ENCODE measurements at regions not wholly inside any gene's neighbourhood (a gene's known extent, or its start where the extent isn't known, plus 50 kb on each side); places are given as distances from the start of the nearest gene placed in this dataset.
"Not testable (repeated sequence)": the region's sequence is repeated elsewhere in the genome, so short reads cannot be mapped to it uniquely, and the experiment has no call there.

DNA sequence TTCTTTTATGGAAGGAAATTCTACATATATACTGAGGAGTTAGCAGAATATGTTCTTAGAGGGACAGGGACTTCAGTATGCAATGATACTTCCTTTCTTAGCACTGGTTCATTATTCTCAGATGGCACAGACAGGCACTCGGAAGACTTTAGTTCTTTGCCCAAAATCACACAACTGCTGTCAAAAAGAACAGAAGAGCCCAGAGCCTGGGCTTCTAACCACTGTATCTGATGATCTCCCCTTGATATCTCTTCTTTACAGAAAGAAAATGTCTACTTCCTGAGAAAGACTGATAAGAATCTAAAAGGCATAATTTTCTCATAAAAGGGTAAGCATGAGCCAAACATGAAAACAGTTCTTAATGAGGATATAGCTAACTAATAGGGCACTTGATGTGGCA lies 2034.2 kb upstream of the PRR20A start:
- Histone ChIP-seq H3K36me3 (no peaks in the 10 kb centered on the region), H3K27me3 (no peaks in the 10 kb centered on the region), H3K9me3 (no peaks in the 10 kb centered on the region), H3K4me3 (no peak overlapping the region), H3K27ac (no peak overlapping the region), H3K4me1 (no peaks in the 10 kb centered on the region)
- no peak for TF ChIP-seq CTCF (IDR thresholded peaks at IDR 0.05)
- DNase-seq: no peak
- ATAC-seq: no peak
- intact Hi-C loops (cut with DNase I): no loop called here

DNA sequence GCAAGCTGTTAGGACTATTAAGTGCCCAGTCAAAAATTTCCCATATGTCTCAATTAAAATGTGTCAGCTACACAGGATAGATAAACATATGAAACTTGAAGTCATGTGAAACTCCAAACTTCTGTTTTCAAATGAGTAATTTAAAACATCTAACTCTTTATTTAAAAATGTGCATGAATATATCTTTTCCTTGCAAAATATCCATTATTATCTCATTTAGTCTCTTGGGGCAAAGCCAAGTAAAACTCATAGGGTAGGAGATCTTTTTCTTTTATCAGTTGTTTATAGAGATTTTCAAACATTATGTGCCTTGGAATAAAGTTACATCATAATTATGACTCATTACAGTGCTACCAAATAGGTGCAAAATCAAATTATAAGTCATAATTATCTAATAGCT lies 2020.1 kb upstream of the PRR20A start:
- Histone ChIP-seq H3K4me1 (no peaks in the 10 kb centered on the region), H3K36me3 (no peaks in the 10 kb centered on the region), H3K9me3 (no peaks in the 10 kb centered on the region), H3K27ac (no peak overlapping the region), H3K4me3 (no peak overlapping the region), H3K27me3 (no peaks in the 10 kb centered on the region)
- TF ChIP-seq CTCF (IDR thresholded peaks at IDR 0.05): no peak
- intact Hi-C loops (cut with DNase I): no loop called here
- DNase-seq (no peak), ATAC-seq (no peak)

GRCh38 chr13:55155046-55155445 lies 1985.7 kb upstream of the PRR20A start:
- no peak for ATAC-seq

GRCh38 chr13:55159765-55160164 lies 1981.0 kb upstream of the PRR20A start:
- no peak overlapping the region for H3K4me3 ChIP-seq
- ATAC-seq (no peak), DNase-seq (no peak)
- no peaks in the 10 kb centered on the region for H3K36me3 ChIP-seq
- intact Hi-C loops (cut with DNase I): no loop called here
- no peaks in the 10 kb centered on the region for H3K9me3 ChIP-seq
- H3K27me3 ChIP-seq: no peaks in the 10 kb centered on the region
- no peak overlapping the region for H3K27ac ChIP-seq
- no peak for TF ChIP-seq CTCF (IDR thresholded peaks at IDR 0.05)
- no peaks in the 10 kb centered on the region for H3K4me1 ChIP-seq

More at GRCh38 chr13:55155046-55155445, 1985.7 kb upstream of the PRR20A start:
- intact Hi-C loops (cut with DNase I): no loop called here
- Histone ChIP-seq H3K27ac (no peak overlapping the region), H3K4me3 (no peak overlapping the region), H3K36me3 (no peaks in the 10 kb centered on the region), H3K9me3 (no peaks in the 10 kb centered on the region), H3K4me1 (no peaks in the 10 kb centered on the region), H3K27me3 (no peaks in the 10 kb centered on the region)
- no peak for DNase-seq
- no peak for TF ChIP-seq CTCF (IDR thresholded peaks at IDR 0.05)

- Histone ChIP-seq H3K4me1 (no peaks in the 10 kb centered on the region), H3K9me3 (no peaks in the 10 kb centered on the region), H3K36me3 (no peaks in the 10 kb centered on the region), H3K27me3 (no peaks in the 10 kb centered on the region), H3K27ac (no peak overlapping the region), H3K4me3 (no peak overlapping the region)
- DNase-seq (no peak), ATAC-seq (no peak)
- TF ChIP-seq CTCF (IDR thresholded peaks at IDR 0.05): no peak
- intact Hi-C loops (cut with DNase I): no loop called here
Observed at GRCh38 chr13:55160867-55161266, 1979.9 kb upstream of the PRR20A start.

- DNase-seq; H3K27me3 ChIP-seq; H3K4me3 ChIP-seq; H3K4me1 ChIP-seq; H3K9me3 ChIP-seq; H3K27ac ChIP-seq; intact Hi-C loops (cut with DNase I); ATAC-seq; H3K36me3 ChIP-seq: not testable (repeated sequence)
Observed at GRCh38 chr13:55178582-55178981, 1962.1 kb upstream of the PRR20A start.

All from upper lobe of right lung (tissue), 1 donor.